Testis (tissue), 2 donors: ENCODE measurements at regions not wholly inside any gene's neighbourhood (a gene's known extent, or its start where the extent isn't known, plus 50 kb on each side); places are given as distances from the start of the nearest gene placed in this dataset.

ENCODE experiments used
- DNase-seq: peaks from one replicate; pipeline ENCODE4 v3.0.0-alpha.2; 2019
- H3K27ac ChIP-seq, 2 donors: fragments of 200-600 bp; sonication (generic); one replicate each; pipeline ENCODE4 v1.5.1; 2019
- H3K27me3 ChIP-seq: fragments of 200-600 bp; sonication (generic); one replicate; pipeline ENCODE4 v1.5.1; 2019
- H3K36me3 ChIP-seq: fragments of 200-600 bp; sonication (generic); one replicate; pipeline ENCODE4 v1.5.1; 2017; ENCODE audit warnings: low read depth; ENCODE audit errors: missing control alignments
- H3K4me1 ChIP-seq: fragments of 200-600 bp; sonication (generic); one replicate; pipeline ENCODE4 v1.5.1; 2019
- H3K4me3 ChIP-seq, 2 donors: fragments of 200-600 bp; sonication (generic); one replicate each; pipeline ENCODE4 v1.5.1; 2017 to 2019
- H3K9me3 ChIP-seq: fragments of 200-600 bp; sonication (generic); one replicate; pipeline ENCODE4 v1.5.1; 2017
- POLR2A ChIP-seq: fragments of 450-650 bp; IDR thresholded peaks from one replicate; pipeline ENCODE4 v1.6.1; 2017; ENCODE audit warnings: antibody characterized with exemption, mild to moderate bottlenecking, moderate library complexity
- WGBS, 2 donors: methylation state at CpG; one replicate each; pipeline ENCODE4 v1.1.5; 2018; 5-methylcytosine and 5-hydroxymethylcytosine counted together
- intact Hi-C: fragments of 100-400 bp; cut with DNase I; formaldehyde crosslinking; loops from one replicate; pipeline ENCODE4 v1.15.1; 2023; ENCODE audit warnings: low total_unique reads
- TF ChIP-seq, protein P1 (sequence below), 3 experiments: fragments of 450-650 bp in 2 of 3; fragments of 200-600 bp in 1 of 3; sonication (generic) in 1 of 3; IDR thresholded peaks; one replicate each; pipeline ENCODE4 v1.5.1; 2016 to 2019; ENCODE audit warnings: antibody characterized with exemption in 3 of 3, mild to moderate bottlenecking in 2 of 3, moderate library complexity in 1 of 3

DNA sequence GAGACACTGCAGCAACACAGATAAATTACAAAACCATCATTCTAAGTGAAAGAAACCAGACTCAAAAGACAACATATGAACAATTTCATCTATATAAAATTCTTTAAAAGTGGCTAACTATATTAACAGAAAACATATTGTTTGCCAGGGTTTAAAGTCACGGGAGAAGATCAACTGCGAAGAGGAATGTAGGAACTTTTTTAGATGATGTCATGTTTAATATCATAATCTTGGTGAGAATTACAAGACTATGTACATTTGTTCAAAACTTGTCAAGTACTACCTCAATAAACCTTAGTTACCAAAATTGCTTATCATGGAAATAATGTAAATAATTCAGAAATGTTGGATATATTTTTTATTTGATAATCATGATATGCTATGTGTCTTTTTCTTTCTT is 395.1 kb upstream of the PLSCR5 start:
- no peak for DNase-seq
- Histone ChIP-seq H3K27ac (no peak overlapping the region), H3K27me3 (no peaks in the 10 kb centered on the region), H3K4me1 (no peaks in the 10 kb centered on the region), H3K4me3 (no peak overlapping the region), H3K9me3 (no peaks in the 10 kb centered on the region), H3K36me3 (no peaks in the 10 kb centered on the region)
- 93 to 95% methylated on average over 2 of the region's 2 CpGs for WGBS, 2 donors
- intact Hi-C loops: no loop called here
- no peak for TF ChIP-seq POLR2A
- TF ChIP-seq, protein P1, sequence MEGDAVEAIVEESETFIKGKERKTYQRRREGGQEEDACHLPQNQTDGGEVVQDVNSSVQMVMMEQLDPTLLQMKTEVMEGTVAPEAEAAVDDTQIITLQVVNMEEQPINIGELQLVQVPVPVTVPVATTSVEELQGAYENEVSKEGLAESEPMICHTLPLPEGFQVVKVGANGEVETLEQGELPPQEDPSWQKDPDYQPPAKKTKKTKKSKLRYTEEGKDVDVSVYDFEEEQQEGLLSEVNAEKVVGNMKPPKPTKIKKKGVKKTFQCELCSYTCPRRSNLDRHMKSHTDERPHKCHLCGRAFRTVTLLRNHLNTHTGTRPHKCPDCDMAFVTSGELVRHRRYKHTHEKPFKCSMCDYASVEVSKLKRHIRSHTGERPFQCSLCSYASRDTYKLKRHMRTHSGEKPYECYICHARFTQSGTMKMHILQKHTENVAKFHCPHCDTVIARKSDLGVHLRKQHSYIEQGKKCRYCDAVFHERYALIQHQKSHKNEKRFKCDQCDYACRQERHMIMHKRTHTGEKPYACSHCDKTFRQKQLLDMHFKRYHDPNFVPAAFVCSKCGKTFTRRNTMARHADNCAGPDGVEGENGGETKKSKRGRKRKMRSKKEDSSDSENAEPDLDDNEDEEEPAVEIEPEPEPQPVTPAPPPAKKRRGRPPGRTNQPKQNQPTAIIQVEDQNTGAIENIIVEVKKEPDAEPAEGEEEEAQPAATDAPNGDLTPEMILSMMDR (IDR thresholded peaks at IDR 0.05): no peak

DNA sequence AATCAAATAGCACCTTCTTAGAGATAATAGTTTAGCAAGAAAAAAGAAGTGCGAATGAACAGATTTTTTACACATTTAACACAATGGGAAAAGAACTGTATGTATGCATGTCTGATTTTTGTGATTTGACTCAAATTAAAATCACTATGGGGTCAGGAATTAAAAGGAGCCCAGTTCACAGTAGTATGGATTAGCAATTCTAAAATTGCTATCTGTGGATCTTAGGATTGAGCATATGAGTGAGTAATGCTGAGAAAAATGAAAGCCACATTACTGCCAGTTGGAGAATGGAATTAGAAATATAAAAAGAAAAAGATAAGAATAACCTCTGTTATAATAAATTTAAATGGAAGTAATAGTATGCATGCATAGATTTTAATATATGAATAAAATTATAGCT is 386.8 kb upstream of the PLSCR5 start:
- H3K4me3 ChIP-seq: no peak overlapping the region
- TF ChIP-seq POLR2A: no peak
- TF ChIP-seq, protein P1 (IDR thresholded peaks at IDR 0.05): no peak
- 86 to 93% methylated on average over 1 of the region's 1 CpG for WGBS, 2 donors
- H3K4me1 ChIP-seq: no peaks in the 10 kb centered on the region
- H3K36me3 ChIP-seq: no peaks in the 10 kb centered on the region
- no peak for DNase-seq
- no peaks in the 10 kb centered on the region for H3K27me3 ChIP-seq
- intact Hi-C loops: no loop called here
- H3K27ac ChIP-seq: no peak overlapping the region
- no peaks in the 10 kb centered on the region for H3K9me3 ChIP-seq

DNA sequence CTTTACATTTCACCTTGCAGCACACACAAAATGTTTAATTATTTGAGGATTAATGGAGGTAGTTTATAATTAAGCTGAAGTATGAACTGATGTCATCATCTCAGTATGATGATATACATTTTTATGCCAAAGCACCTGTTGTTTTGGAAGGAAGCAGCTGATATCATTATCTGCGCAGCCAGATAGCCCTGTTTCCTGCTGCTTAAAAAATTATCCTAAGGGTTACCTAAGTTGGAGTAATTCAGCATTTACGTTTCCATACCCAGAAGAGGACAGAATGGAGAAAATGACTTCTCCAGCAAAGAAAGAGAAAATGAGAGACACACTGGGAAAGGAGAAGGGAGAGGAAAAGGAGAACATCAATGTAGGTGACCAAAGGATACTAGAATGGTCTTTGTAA is 370.3 kb upstream of the PLSCR5 start:
- H3K4me1 ChIP-seq: no peaks in the 10 kb centered on the region
- H3K36me3 ChIP-seq: no peaks in the 10 kb centered on the region
- WGBS, 2 donors: 70 to 71% methylated on average over 2 of the region's 2 CpGs
- intact Hi-C loops: no loop called here
- no peaks in the 10 kb centered on the region for H3K27me3 ChIP-seq
- no peak overlapping the region for H3K27ac ChIP-seq
- H3K4me3 ChIP-seq: no peak overlapping the region
- no peak for TF ChIP-seq POLR2A
- TF ChIP-seq, protein P1 (IDR thresholded peaks at IDR 0.05): no peak
- no peaks in the 10 kb centered on the region for H3K9me3 ChIP-seq
- no peak for DNase-seq

DNA sequence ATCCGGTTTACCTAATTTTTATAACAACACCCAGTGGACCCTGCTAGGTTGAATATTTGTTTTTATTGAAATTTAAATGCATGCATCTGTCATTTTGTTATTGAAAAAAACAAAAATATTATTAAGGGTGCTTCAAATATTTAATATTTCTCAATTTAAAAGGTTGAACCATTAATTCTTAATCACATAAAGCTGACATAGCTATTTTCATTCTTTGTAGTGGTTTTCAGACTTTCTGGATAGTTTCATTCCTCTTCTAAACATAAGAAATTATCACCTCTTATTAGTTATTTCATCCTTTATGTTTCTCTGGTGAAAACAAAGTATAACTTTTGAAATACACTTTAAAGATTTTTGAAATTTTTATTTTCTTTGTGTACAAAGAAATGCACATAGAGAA is 369.9 kb upstream of the PLSCR5 start:
- Histone ChIP-seq H3K27ac (no peak overlapping the region), H3K4me1 (no peaks in the 10 kb centered on the region), H3K4me3 (no peak overlapping the region), H3K27me3 (no peaks in the 10 kb centered on the region), H3K36me3 (no peaks in the 10 kb centered on the region), H3K9me3 (no peaks in the 10 kb centered on the region)
- intact Hi-C loops: no loop called here
- TF ChIP-seq POLR2A: no peak
- TF ChIP-seq, protein P1 (IDR thresholded peaks at IDR 0.05): no peak
- WGBS, 2 donors: 86 to 95% methylated on average over 1 of the region's 1 CpG
- DNase-seq: no peak

DNA sequence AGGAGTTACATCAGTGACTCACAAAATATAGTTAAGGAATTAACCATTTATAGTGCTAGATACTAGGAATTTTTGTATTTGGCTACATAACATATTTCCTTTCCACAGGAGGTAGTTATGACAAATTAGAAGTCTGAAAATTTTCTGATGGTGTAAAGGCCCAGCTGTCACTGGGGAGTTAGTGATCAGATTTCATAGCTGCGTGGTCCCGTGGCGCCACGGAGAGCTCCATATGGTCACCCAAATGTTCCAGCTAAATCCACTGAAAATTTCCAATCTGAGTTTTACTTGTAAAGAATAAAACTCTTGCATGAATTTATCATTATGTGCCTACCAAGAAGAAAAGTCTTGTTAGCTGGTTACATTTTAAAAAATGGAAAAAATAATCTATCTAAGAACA is 368.9 kb upstream of the PLSCR5 start:
- Histone ChIP-seq H3K9me3 (no peaks in the 10 kb centered on the region), H3K27me3 (no peaks in the 10 kb centered on the region), H3K4me1 (no peaks in the 10 kb centered on the region), H3K4me3 (no peak overlapping the region), H3K27ac (no peak overlapping the region), H3K36me3 (no peaks in the 10 kb centered on the region)
- 93 to 94% methylated on average over 4 of the region's 4 CpGs for WGBS, 2 donors
- TF ChIP-seq POLR2A: no peak
- TF ChIP-seq, protein P1 (IDR thresholded peaks at IDR 0.05): no peak
- intact Hi-C loops: no loop called here
- DNase-seq: no peak
